ENCODE measurements at regions not wholly inside any gene's neighbourhood (a gene's known extent, or its start where the extent isn't known, plus 50 kb on each side); places are given as distances from the start of the nearest gene placed in this dataset.
"Not testable (repeated sequence)": the region's sequence is repeated elsewhere in the genome, so short reads cannot be mapped to it uniquely, and the experiment has no call there.

- Mint-ChIP-seq H3K4me1 (no peaks in the 10 kb centered on the region), H3K9me3 (no peaks in the 10 kb centered on the region), H3K27ac (no peak overlapping the region), H3K36me3 (no peaks in the 10 kb centered on the region), H3K4me3 (no peak overlapping the region), H3K27me3 (no peaks in the 10 kb centered on the region)
- Histone ChIP-seq H3K9me3 (ENCODE audit: control insufficient read depth in 1 of 2, low read length in 2 of 2) (no peaks in the 10 kb centered on the region), H3K27ac (ENCODE audit: low read depth, low read length) (no peak overlapping the region), H3K27me3 (ENCODE audit: insufficient read depth, low read length) (no peaks in the 10 kb centered on the region), H3K4me3 (ENCODE audit: low read length in 2 of 2) (no peak overlapping the region), H3K4me1 (ENCODE audit: insufficient read depth, low read length) (no peaks in the 10 kb centered on the region), H3K36me3 (ENCODE audit: insufficient read depth, low read length) (no peaks in the 10 kb centered on the region)
- intact Hi-C loops (cut with micrococcal nuclease): no loop called here
- CTCF ChIA-PET (ENCODE audit: partially characterized antibody): no interaction called here
- DNase-seq: no peak
- POLR2A ChIA-PET (ENCODE audit: partially characterized antibody): no interaction called here
Measured at GRCh38 chr6:14894105-14894504, 351.8 kb upstream of the JARID2 start.

GRCh38 chr6:14896475-14896874 is 349.4 kb upstream of the JARID2 start:
- Mint-ChIP-seq H3K4me3 (no peak overlapping the region), H3K9me3 (peaks cover 0 to 2% (median 0%) of the 10 kb centered on the region in 8 donors), H3K36me3 (no peaks in the 10 kb centered on the region), H3K27me3 (no peaks in the 10 kb centered on the region), H3K27ac (no peak overlapping the region), H3K4me1 (no peaks in the 10 kb centered on the region)
- ChIA-PET POLR2A (ENCODE audit: partially characterized antibody) (no interaction called here), CTCF (ENCODE audit: partially characterized antibody) (no interaction called here)
- H3K27me3 ChIP-seq (ENCODE audit: insufficient read depth, low read length): no peaks in the 10 kb centered on the region
- no peak for DNase-seq
- H3K4me3 ChIP-seq (ENCODE audit: low read length in 2 of 2): no peak overlapping the region
- H3K4me1 ChIP-seq (ENCODE audit: insufficient read depth, low read length): no peaks in the 10 kb centered on the region
- no peaks in the 10 kb centered on the region for H3K36me3 ChIP-seq (ENCODE audit: insufficient read depth, low read length)
- H3K9me3 ChIP-seq (ENCODE audit: control insufficient read depth in 1 of 2, low read length in 2 of 2): no peaks in the 10 kb centered on the region
- H3K27ac ChIP-seq (ENCODE audit: low read depth, low read length): no peak overlapping the region
- intact Hi-C loops (cut with micrococcal nuclease): no loop called here

- peaks cover 0 to 2% (median 0%) of the 10 kb centered on the region in 8 donors for H3K9me3 Mint-ChIP-seq
- Histone ChIP-seq H3K27ac (ENCODE audit: low read depth, low read length) (no peak overlapping the region), H3K36me3 (ENCODE audit: insufficient read depth, low read length) (no peaks in the 10 kb centered on the region), H3K4me3 (ENCODE audit: low read length in 2 of 2) (no peak overlapping the region), H3K27me3 (ENCODE audit: insufficient read depth, low read length) (no peaks in the 10 kb centered on the region), H3K9me3 (ENCODE audit: control insufficient read depth in 1 of 2, low read length in 2 of 2) (no peaks in the 10 kb centered on the region), H3K4me1 (ENCODE audit: insufficient read depth, low read length) (no peaks in the 10 kb centered on the region)
- no peaks in the 10 kb centered on the region for H3K36me3 Mint-ChIP-seq
- no peak overlapping the region for H3K27ac Mint-ChIP-seq
- CTCF ChIA-PET (ENCODE audit: partially characterized antibody): interaction anchor here (1.0 kb wide), 1 partner anchor 21 kb away, joined by 3 read pairs; no protein-coding TSS in a partner anchor
- intact Hi-C loops (cut with micrococcal nuclease): no loop called here
- POLR2A ChIA-PET (ENCODE audit: partially characterized antibody): interaction anchor here (1.1 kb wide), 1 partner anchor 112 kb away, joined by 3 read pairs; no protein-coding TSS in a partner anchor
- no peak overlapping the region for H3K4me3 Mint-ChIP-seq
- H3K27me3 Mint-ChIP-seq: no peaks in the 10 kb centered on the region
- DNase-seq: no peak
- H3K4me1 Mint-ChIP-seq: no peaks in the 10 kb centered on the region
Measured at GRCh38 chr6:14897831-14898230, 348.0 kb upstream of the JARID2 start.

GRCh38 chr6:14899441-14899840 is 346.4 kb upstream of the JARID2 start:
- H3K9me3 Mint-ChIP-seq; H3K4me3 Mint-ChIP-seq; H3K4me1 Mint-ChIP-seq; DNase-seq; H3K4me1 ChIP-seq (ENCODE audit: insufficient read depth, low read length); H3K27me3 Mint-ChIP-seq; H3K36me3 Mint-ChIP-seq; H3K27ac ChIP-seq (ENCODE audit: low read depth, low read length); POLR2A ChIA-PET (ENCODE audit: partially characterized antibody); intact Hi-C loops (cut with micrococcal nuclease); H3K4me3 ChIP-seq (ENCODE audit: low read length in 2 of 2); CTCF ChIA-PET (ENCODE audit: partially characterized antibody); H3K9me3 ChIP-seq (ENCODE audit: control insufficient read depth in 1 of 2, low read length in 2 of 2); H3K27me3 ChIP-seq (ENCODE audit: insufficient read depth, low read length); H3K27ac Mint-ChIP-seq; H3K36me3 ChIP-seq (ENCODE audit: insufficient read depth, low read length): not testable (repeated sequence)

- Histone ChIP-seq H3K4me1 (ENCODE audit: insufficient read depth, low read length) (no peaks in the 10 kb centered on the region), H3K27me3 (ENCODE audit: insufficient read depth, low read length) (no peaks in the 10 kb centered on the region), H3K36me3 (ENCODE audit: insufficient read depth, low read length) (no peaks in the 10 kb centered on the region), H3K27ac (ENCODE audit: low read depth, low read length) (no peak overlapping the region), H3K4me3 (ENCODE audit: low read length in 2 of 2) (no peak overlapping the region), H3K9me3 (ENCODE audit: control insufficient read depth in 1 of 2, low read length in 2 of 2) (no peaks in the 10 kb centered on the region)
- peaks cover 0 to 2% (median 0%) of the 10 kb centered on the region in 8 donors for H3K9me3 Mint-ChIP-seq
- H3K36me3 Mint-ChIP-seq: no peaks in the 10 kb centered on the region
- no peak overlapping the region for H3K4me3 Mint-ChIP-seq
- ChIA-PET CTCF (ENCODE audit: partially characterized antibody) (no interaction called here), POLR2A (ENCODE audit: partially characterized antibody) (interaction anchor here (0.7 kb wide), 1 partner anchor 268 kb away, joined by 3 read pairs; no protein-coding TSS in a partner anchor)
- DNase-seq: no peak
- no peaks in the 10 kb centered on the region for H3K27me3 Mint-ChIP-seq
- no peak overlapping the region for H3K27ac Mint-ChIP-seq
- intact Hi-C loops (cut with micrococcal nuclease): no loop called here
- no peaks in the 10 kb centered on the region for H3K4me1 Mint-ChIP-seq
Measured at GRCh38 chr6:14900919-14901318, 344.9 kb upstream of the JARID2 start.

GRCh38 chr6:14903176-14904038 is 342.5 kb upstream of the JARID2 start:
- DNase-seq: no peak
- Histone ChIP-seq H3K27me3 (ENCODE audit: insufficient read depth, low read length) (no peaks in the 10 kb centered on the region), H3K4me3 (ENCODE audit: low read length in 2 of 2) (no peak overlapping the region), H3K36me3 (ENCODE audit: insufficient read depth, low read length) (no peaks in the 10 kb centered on the region), H3K27ac (ENCODE audit: low read depth, low read length) (no peak overlapping the region), H3K4me1 (ENCODE audit: insufficient read depth, low read length) (no peaks in the 10 kb centered on the region), H3K9me3 (ENCODE audit: control insufficient read depth in 1 of 2, low read length in 2 of 2) (no peaks in the 10 kb centered on the region)
- Mint-ChIP-seq H3K4me1 (no peaks in the 10 kb centered on the region), H3K27ac (no peak overlapping the region), H3K36me3 (no peaks in the 10 kb centered on the region), H3K27me3 (no peaks in the 10 kb centered on the region), H3K9me3 (peaks cover 0 to 2% (median 0%) of the 10 kb centered on the region in 8 donors), H3K4me3 (no peak overlapping the region)
- intact Hi-C loops (cut with micrococcal nuclease): no loop called here
- CTCF ChIA-PET (ENCODE audit: partially characterized antibody): interaction anchor here (0.7 kb wide), 1 partner anchor 12 kb away, joined by 4 read pairs; no protein-coding TSS in a partner anchor
- POLR2A ChIA-PET (ENCODE audit: partially characterized antibody): no interaction called here

- DNase-seq: no peak
- no peak overlapping the region for H3K4me3 Mint-ChIP-seq
Measured at GRCh38 chr6:14905201-14905600, 340.7 kb upstream of the JARID2 start.

More at GRCh38 chr6:14905201-14905600, 340.7 kb upstream of the JARID2 start:
- H3K36me3 ChIP-seq (ENCODE audit: insufficient read depth, low read length): no peaks in the 10 kb centered on the region
- H3K27me3 ChIP-seq (ENCODE audit: insufficient read depth, low read length): no peaks in the 10 kb centered on the region
- Mint-ChIP-seq H3K9me3 (no peaks in the 10 kb centered on the region), H3K27ac (no peak overlapping the region), H3K4me1 (peaks cover 3 to 6% (median 3%) of the 10 kb centered on the region in 4 donors), H3K36me3 (no peaks in the 10 kb centered on the region), H3K27me3 (no peaks in the 10 kb centered on the region)
- CTCF ChIA-PET (ENCODE audit: partially characterized antibody): interaction anchor here (1.2 kb wide), 1 partner anchor 12 kb away, joined by 3 read pairs; no protein-coding TSS in a partner anchor
- H3K4me1 ChIP-seq (ENCODE audit: insufficient read depth, low read length): peaks cover 3% of the 10 kb centered on the region
- no peak overlapping the region for H3K4me3 ChIP-seq (ENCODE audit: low read length in 2 of 2)
- POLR2A ChIA-PET (ENCODE audit: partially characterized antibody): no interaction called here
- intact Hi-C loops (cut with micrococcal nuclease): loop anchor here (5.0 kb wide), 1 partner anchor 1388 kb away; no protein-coding TSS in a partner anchor
- no peak overlapping the region for H3K27ac ChIP-seq (ENCODE audit: low read depth, low read length)
- H3K9me3 ChIP-seq (ENCODE audit: control insufficient read depth in 1 of 2, low read length in 2 of 2): no peaks in the 10 kb centered on the region
